ENCODE measurements at regions not wholly inside any gene's neighbourhood (a gene's known extent, or its start where the extent isn't known, plus 50 kb on each side); places are given as distances from the start of the nearest gene placed in this dataset.
"Not testable (repeated sequence)": the region's sequence is repeated elsewhere in the genome, so short reads cannot be mapped to it uniquely, and the experiment has no call there.

- DNase-seq (ENCODE audit: low spot score): no peak
Measured at GRCh38 chr12:75702477-75703093, 191.2 kb upstream of the KRR1 start.

GRCh38 chr12:75701859-75702258 lies 190.4 kb upstream of the KRR1 start:
- DNase-seq (ENCODE audit: low spot score): no peak

- DNase-seq (ENCODE audit: low spot score): no peak
Measured at GRCh38 chr12:75699728-75700496, 188.5 kb upstream of the KRR1 start.

GRCh38 chr12:75699251-75699650 lies 187.8 kb upstream of the KRR1 start:
- no peak for DNase-seq (ENCODE audit: low spot score)

- no peak for DNase-seq (ENCODE audit: low spot score)
Measured at GRCh38 chr12:75698052-75698451, 186.6 kb upstream of the KRR1 start.

DNA sequence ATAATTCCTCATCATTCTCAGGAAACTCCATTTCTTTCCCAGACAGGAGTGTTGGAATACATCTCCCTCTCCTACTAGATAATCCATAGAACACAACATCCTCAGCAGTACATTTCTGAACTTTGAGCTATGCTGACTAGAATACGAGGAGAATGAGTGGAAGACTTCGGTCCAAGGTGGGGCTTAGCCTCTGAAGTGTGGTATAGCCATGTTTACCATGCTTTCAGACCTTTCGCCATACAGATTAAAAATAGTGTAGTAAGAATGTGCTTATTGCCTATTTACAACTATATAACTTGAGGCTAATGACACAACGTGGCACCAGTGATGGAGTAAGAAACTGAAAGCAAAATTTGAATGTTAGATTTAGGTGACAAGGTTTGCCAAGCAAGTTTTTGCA lies 184.5 kb upstream of the KRR1 start:
- DNase-seq (ENCODE audit: low spot score): no peak

- no peak for DNase-seq (ENCODE audit: low spot score)
Measured at GRCh38 chr12:75694534-75695268, 183.3 kb upstream of the KRR1 start.

GRCh38 chr12:75692876-75693275 lies 181.5 kb upstream of the KRR1 start:
- no peak for DNase-seq (ENCODE audit: low spot score)

DNA sequence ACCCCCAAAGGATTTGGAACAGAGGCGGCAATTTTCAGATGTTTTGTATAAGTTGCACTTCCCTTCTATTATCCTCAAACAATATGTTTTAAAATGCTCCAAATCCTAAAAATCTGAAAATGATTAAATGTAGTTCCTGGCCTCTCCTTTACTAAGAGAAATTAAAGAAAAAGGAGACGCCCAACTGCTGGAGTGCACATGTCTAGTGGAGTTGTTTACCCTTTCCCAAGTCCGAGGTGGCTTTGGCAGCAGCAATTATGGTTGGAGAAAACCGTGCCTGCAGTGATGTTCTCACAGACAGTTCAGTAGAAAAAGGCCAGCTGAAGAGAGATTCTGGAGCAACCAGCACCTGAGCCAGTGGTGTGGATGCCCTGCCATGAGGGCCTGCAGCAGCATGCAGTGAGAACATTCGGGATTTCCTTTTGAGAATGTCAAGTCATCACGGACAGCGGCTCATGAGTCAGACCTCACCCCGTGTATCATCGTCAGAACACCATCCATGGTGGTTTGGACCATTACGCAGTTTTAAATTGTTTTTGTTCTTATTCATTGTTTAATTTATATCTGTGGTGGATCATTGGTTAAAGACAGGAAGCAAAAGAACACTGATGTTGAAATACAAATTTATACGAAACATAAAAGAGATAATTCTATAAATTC lies 179.0 kb upstream of the KRR1 start:
- DNase-seq (ENCODE audit: low spot score): no peak

DNA sequence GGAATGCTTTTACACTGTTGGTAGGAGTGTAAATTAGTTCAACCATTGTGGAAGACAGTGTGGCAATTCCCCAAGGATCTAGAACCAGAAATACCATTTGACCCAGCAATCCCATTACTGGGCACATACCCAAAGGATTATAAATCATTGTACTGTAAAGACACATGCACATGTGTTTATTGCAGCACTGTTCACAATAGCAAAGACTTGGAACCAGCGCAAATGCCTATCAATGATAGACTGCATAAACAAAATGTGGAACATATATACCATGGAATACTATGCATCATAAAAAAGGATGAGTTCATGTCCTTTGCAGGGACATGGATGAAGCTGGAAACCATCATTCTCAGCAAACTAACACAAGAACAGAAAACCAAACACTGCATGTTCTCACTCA lies 174.8 kb upstream of the KRR1 start:
- not testable (repeated sequence) for DNase-seq (ENCODE audit: low spot score)

DNA sequence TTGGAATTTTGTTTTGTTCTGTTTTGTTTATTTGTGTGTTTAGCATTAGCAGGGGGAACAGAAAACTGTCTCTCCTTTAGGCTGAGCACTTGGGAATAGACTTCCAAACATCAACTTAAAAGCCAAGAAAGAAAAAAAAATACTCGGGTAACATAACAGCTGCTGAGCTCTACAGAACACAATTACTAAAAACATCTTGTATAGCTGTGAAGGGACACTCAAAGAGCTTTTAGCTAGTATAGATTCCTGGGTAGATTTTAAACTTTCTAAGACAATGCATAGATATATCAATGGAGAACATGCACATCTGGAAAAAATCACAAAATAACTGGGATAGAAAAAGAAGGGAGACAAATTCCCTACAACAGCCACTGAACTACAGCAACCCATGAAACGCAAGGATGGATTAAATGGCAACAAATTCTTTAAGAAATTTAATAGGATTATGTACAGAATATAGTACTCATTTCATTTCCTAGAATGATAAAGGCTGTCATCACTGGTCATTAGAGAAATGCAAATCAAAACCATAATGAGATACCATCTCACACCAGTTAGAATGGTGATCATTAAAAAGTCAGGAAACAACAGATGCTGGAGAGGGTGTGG lies 174.3 kb upstream of the KRR1 start:
- no peak for DNase-seq (ENCODE audit: low spot score)

DNA sequence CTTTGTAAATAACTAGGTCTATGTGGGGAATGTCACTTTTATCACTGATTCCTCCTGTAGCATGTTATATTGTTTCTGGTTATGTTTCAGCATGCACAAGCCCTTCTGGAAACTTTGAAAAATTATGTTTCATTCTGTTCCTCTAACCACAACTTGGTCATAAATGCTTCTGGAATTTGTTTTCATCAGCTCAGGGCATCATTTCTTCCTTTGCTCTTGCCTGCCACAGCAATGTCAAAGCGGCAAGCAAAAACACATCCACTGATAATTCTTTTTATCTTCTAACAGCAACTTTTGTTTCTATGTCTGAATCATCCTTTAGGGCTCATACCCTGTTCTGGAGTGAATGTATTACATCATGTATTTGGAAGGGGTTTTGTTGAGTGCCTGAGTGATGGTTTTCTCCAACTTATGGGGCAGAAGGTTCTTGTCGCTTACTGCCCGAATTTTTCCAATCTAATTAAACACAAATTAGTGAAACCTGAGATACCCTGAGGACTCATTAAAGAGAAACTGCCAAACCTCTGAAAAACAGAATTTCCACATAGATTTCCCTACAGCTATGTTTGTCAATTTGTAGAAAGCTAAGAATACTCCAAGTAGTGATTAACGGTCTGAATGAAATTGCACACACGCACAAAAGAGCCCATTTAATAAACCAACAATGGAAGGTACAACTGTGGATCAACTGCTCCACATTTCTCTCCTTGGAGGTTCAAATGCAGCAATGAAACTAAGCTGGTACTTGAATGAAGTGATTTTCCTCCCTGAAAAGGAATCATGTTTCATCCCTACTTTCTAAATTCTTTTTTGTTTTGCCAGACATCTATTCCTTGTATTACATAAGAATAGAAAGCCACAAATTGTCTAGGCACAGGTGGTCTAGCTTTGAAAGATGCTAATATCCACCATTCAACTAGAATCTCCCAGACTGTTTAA lies 173.5 kb upstream of the KRR1 start:
- DNase-seq (ENCODE audit: low spot score): no peak

DNA sequence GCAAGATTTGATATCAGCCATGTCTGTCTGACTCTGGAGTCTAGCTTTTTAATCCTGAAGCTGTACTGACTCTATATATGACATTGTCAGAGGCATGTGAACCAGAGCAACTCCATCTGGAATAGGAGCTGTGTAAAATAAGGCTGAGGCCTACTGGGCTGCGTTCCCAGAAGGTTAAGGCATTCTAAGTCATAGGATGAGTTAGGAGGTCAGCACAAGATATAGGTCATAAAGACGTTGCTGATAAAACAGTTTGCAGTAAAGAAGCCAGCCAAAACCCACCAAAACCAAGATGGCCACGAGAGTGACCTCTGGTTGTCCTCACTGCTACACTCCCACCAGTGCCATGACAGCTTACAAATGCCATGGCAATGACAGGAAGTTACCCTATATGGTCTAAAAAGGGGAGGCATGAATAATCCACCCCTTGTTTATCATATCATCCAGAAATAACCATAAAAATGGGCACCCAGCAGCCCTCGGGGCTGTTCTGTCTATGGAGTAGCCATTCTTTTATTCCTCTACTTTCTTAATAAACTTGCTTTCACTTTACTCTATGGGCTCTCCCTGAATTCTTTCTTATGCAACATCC lies 172.7 kb upstream of the KRR1 start:
- DNase-seq (ENCODE audit: low spot score): not testable (repeated sequence)

GRCh38 chr12:75683220-75683619 lies 171.8 kb upstream of the KRR1 start:
- no peak for DNase-seq (ENCODE audit: low spot score)

GRCh38 chr12:75677522-75677921 lies 166.1 kb upstream of the KRR1 start:
- DNase-seq (ENCODE audit: low spot score): no peak

DNA sequence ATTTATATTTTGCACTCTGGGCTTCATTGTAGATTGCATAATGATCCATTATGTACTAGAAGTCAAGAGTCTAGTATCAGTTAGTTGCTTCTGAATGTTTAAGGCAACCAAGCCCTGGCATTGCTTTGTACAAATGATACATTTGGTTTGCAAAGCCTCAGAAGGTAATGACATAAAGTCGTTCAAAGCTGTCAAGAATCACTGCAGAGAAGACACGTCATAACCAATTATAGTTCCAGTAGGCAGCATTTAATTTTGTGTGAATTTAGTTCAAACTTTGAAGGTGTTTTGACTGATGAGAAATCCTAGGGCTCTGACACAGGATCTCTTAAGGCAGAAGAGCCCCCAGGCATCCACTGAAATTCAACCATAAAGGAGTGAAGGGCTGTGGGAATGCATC lies 163.0 kb upstream of the KRR1 start:
- DNase-seq (ENCODE audit: low spot score): no peak

DNA sequence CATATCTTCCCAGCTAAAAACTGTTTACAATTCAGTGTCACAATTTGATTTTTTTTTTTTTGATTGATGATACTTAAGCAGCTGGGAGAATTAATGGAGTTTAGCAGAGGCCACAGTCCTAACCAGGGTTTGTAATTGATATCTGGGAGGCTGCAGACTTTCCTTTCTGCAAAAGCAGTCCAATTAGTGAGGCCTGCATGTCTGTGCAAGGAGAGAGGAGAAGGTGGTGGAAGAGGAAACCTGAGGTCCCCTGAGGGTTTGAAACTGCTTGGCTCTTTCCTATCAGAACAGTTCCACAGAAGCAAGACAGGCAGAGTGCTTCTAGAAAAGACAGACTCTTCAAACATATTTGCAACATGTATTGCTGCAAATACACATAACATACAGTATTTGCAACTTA lies 160.8 kb upstream of the KRR1 start:
- no peak for DNase-seq (ENCODE audit: low spot score)

DNA sequence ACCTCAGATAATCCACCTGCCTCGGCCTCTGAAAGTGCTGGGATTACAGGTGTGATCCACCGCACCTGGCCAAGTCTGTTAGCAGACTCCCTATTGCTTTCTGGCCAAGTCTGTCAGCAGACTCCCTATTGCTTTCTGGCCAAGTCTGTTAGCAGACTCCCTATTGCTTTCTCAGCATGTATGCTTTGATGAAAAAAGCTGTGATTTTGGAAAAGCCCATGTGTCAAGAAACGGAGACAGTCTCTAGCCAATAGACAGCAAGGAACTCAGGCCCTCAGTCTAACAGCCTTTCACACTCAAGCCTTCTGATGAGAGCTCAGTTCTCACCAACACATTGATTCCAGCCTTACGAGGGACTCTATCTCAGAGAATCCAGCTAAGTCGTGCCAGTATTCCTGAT lies 158.8 kb upstream of the KRR1 start:
- no peak for DNase-seq (ENCODE audit: low spot score)

DNA sequence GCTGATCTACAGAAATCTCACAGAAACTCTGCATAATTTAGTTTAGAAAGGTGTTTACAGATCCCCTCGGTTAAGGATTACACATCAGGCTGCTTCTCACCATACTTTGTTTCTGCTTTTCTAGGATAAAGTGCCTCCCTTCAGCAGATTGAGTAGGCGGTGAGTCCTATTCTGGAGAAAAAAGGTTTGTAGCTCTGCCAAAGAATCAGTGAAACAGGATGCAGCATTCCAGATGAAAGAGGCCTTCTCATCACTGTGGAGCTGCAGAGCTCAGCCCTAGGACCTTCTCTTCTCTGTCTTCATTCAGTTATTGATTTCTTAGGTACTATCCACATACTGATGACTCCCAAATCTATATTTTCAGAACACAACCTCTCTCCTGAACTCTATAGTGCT lies 155.5 kb upstream of the KRR1 start:
- no peak for DNase-seq (ENCODE audit: low spot score)

DNA sequence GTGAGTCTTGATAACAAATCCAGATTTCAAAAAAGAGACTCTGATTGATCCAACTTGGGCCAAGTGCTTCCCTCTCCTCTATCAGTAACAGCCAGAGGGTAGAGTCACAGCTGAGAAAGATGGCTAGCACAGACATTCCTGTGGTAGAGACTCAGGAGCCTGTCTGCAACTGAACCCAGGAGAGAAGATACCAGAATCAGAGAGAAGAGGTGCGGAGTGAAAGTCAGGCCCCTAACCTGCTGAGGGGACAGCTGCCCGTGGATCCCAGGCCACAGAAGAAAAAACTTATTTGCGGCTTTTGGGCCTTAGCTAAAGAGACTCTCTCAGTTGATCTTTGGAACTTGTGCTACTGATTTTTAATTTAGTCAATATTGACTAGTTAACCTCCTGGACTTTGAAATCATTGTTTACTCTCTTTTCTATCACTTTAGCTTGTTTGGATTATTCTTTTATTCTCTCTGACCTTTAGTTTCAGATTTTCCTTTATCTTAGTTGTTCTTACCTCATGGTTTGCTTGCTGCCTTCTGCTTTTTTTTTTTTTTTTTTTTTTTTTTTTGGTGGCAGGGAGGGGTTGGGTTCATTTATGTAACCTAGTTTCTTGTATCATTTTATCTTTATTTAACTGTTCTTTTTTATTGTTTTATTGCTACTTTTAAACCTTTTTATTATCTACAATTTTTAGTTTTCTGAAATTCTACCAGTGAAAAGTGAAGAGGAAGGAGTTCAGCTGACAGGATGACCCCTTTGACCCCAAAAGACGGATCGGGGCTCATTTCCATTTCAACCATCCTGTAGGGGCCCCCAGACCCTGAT lies 154.9 kb upstream of the KRR1 start:
- DNase-seq (ENCODE audit: low spot score): no peak
